Mammary epithelial cell (primary cell): ENCODE measurements at regions not wholly inside any gene's neighbourhood (a gene's known extent, or its start where the extent isn't known, plus 50 kb on each side); places are given as distances from the start of the nearest gene placed in this dataset.

Source experiments
- CTCF ChIP-seq, 2 donors: IDR thresholded peaks in 1 of 2; conservative IDR thresholded peaks in 1 of 2; 2 replicates each; pipeline ENCODE4 v1.5.1; 2011 to 2012; ENCODE audit warnings: inconsistent platforms in 2 of 2, low read length in 2 of 2, mild to moderate bottlenecking in 2 of 2, control low read depth in 1 of 2, low read depth in 1 of 2; ENCODE audit not compliant: insufficient read depth in 1 of 2; ENCODE audit errors: extremely low read depth in 1 of 2
- EZH2 ChIP-seq: IDR thresholded peaks from 2 replicates; pipeline ENCODE4 v1.6.1; 2012; ENCODE audit warnings: low read length, inconsistent platforms, borderline replicate concordance

- TF ChIP-seq CTCF (conservative IDR thresholded peaks at IDR 0.05 in 1 of 2, IDR thresholded peaks at IDR 0.05 in 1 of 2; ENCODE audit: extremely low read depth in 1 of 2, insufficient read depth in 1 of 2, low read depth in 1 of 2, low read length in 2 of 2) (no peak), EZH2 (no peak)
Observed at GRCh38 chr17:77369544-77369971, 228.8 kb downstream of the SEC14L1 start.
